Stomach (tissue), 8 donors: ENCODE measurements at regions not wholly inside any gene's neighbourhood (a gene's known extent, or its start where the extent isn't known, plus 50 kb on each side); places are given as distances from the start of the nearest gene placed in this dataset.
A peak's percentile ranks its signal among the peaks of the same experiment; 100 is the strongest.

ENCODE experiments used
- DNase-seq, 2 donors: peaks; one replicate each; pipeline versions ENCODE4 v3.0.0 to v3.0.0-alpha.2; 2013 to 2019
- H3K27ac ChIP-seq, 5 donors: fragments of 200-600 bp in 4 of 5; sonication (generic) in 4 of 5; one replicate each; pipeline ENCODE4 v1.5.1; 2013 to 2019; ENCODE audit warnings: mild to moderate bottlenecking in 1 of 5, moderate library complexity in 1 of 5
- H3K27me3 ChIP-seq, 3 donors: fragments of 200-600 bp; sonication (generic); one replicate each; pipeline ENCODE4 v1.5.1; 2017 to 2019; ENCODE audit warnings: mixed run types in 1 of 3
- H3K36me3 ChIP-seq, 4 donors: fragments of 200-600 bp; sonication (generic); 1 replicate in 3 of 4; 2 replicates in 1 of 4; pipeline ENCODE4 v1.5.1; 2016 to 2019
- H3K4me1 ChIP-seq, 4 donors: fragments of 200-600 bp; sonication (generic); one replicate each; pipeline ENCODE4 v1.5.1; 2016 to 2019
- H3K4me3 ChIP-seq, 4 donors: fragments of 200-600 bp; sonication (generic) in 3 of 4; one replicate each; pipeline ENCODE4 v1.5.1; 2016 to 2019; ENCODE audit warnings: mild to moderate bottlenecking in 1 of 4
- H3K9me3 ChIP-seq, 4 donors: fragments of 200-600 bp; sonication (generic); one replicate each; pipeline ENCODE4 v1.5.1; 2016 to 2019
- EP300 ChIP-seq: sonication (generic); formaldehyde crosslinking; IDR thresholded peaks from one replicate; pipeline ENCODE4 v1.6.1; 2017; ENCODE audit warnings: antibody characterized with exemption
- POLR2A ChIP-seq, 4 donors: fragments of 450-650 bp; IDR thresholded peaks; one replicate each; pipeline ENCODE4 v1.6.1; 2016; ENCODE audit warnings: antibody characterized with exemption in 4 of 4, control low read depth in 2 of 4, mild to moderate bottlenecking in 1 of 4, moderate library complexity in 1 of 4
- POLR2AphosphoS5 ChIP-seq, 3 donors: sonication (generic); formaldehyde crosslinking; IDR thresholded peaks; one replicate each; pipeline ENCODE4 v1.6.1; 2016; ENCODE audit warnings: antibody characterized with exemption in 3 of 3
- WGBS, 5 donors: extraction: QIAGEN DNeasy Blood & Tissue Kit in 3 of 5; methylation state at CpG; one replicate each; pipeline versions ENCODE4 v1.1.5 to v1.1.7; 2013 to 2018; 5-methylcytosine and 5-hydroxymethylcytosine counted together
- intact Hi-C: fragments of 100-400 bp; cut with DNase I; formaldehyde crosslinking; loops from one replicate; pipeline ENCODE4 v1.15.1; 2023; ENCODE audit warnings: low total_unique reads
- TF ChIP-seq, protein P1 (sequence below), 7 experiments: fragments of 450-650 bp in 4 of 7; fragments of 200-600 bp in 3 of 7; sonication (generic) in 3 of 7; IDR thresholded peaks; one replicate each; pipeline ENCODE4 v1.5.1; 2016 to 2019; ENCODE audit warnings: antibody characterized with exemption in 7 of 7, control low read depth in 2 of 7, mild to moderate bottlenecking in 1 of 7
- donor health status: healthy with polysubstance abuse.
- donor health status: Bipolar disorder and iron deficiency.
- donor health status: healthy.

DNA sequence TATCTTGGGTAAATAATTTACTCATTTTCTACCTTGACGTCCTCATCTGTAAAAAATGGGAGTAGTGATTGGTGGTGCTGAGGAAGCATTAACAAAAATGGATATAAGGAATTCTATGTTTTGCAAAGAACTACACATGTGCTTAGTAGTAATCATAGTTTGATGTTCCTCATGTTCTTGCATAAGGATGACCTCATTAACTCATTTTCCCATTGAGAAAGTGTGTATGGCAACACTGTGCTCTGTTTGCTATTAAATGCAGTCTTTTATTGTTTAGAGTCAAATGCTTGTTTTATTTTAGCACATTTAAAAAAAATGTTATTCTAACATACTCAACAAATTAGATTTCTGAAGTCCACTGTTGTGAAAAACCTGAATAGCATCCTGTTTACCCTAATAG is 211.2 kb upstream of the RSPO3 start:
- intact Hi-C loops, result no loop called here
- Histone ChIP-seq H3K27me3 (no peaks in the 10 kb centered on the region), H3K4me3 (no peak overlapping the region), H3K36me3 (no peaks in the 10 kb centered on the region), H3K4me1 (no peaks in the 10 kb centered on the region), H3K9me3 (no peaks in the 10 kb centered on the region), H3K27ac (no peak overlapping the region)
- no peak for DNase-seq
- TF ChIP-seq, protein P1, sequence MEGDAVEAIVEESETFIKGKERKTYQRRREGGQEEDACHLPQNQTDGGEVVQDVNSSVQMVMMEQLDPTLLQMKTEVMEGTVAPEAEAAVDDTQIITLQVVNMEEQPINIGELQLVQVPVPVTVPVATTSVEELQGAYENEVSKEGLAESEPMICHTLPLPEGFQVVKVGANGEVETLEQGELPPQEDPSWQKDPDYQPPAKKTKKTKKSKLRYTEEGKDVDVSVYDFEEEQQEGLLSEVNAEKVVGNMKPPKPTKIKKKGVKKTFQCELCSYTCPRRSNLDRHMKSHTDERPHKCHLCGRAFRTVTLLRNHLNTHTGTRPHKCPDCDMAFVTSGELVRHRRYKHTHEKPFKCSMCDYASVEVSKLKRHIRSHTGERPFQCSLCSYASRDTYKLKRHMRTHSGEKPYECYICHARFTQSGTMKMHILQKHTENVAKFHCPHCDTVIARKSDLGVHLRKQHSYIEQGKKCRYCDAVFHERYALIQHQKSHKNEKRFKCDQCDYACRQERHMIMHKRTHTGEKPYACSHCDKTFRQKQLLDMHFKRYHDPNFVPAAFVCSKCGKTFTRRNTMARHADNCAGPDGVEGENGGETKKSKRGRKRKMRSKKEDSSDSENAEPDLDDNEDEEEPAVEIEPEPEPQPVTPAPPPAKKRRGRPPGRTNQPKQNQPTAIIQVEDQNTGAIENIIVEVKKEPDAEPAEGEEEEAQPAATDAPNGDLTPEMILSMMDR (IDR thresholded peaks at IDR 0.05), result no peak
- TF ChIP-seq EP300 (no peak), POLR2A (IDR thresholded peaks at IDR 0.05) (no peak), POLR2AphosphoS5 (IDR thresholded peaks at IDR 0.05) (no peak)
- WGBS, 5 donors, result 24 to 48% (median 41%) methylated on average over 1 of the region's 1 CpG

DNA sequence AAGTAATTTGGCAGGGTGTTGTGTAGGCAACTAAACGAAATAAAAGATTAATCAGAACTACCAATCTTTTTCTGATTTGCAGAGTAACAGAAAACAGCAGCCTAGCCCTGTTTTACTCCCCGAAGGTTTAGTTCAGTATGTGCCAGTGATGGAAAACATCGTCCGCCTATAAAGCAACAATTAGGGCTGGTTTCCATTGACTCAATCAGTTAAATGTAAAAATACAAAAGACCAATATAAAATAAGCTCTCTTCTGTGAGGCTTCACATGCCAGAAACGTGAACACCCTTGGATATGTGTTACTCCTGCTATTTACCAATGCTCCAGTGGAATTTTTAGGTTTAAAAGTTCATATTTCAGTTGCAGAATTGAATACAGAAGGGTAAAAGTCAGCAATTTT is 210.5 kb upstream of the RSPO3 start:
- Histone ChIP-seq H3K4me1 (no peaks in the 10 kb centered on the region), H3K27ac (no peak overlapping the region), H3K27me3 (no peaks in the 10 kb centered on the region), H3K4me3 (no peak overlapping the region), H3K9me3 (no peaks in the 10 kb centered on the region), H3K36me3 (no peaks in the 10 kb centered on the region)
- TF ChIP-seq POLR2A (IDR thresholded peaks at IDR 0.05), result no peak
- TF ChIP-seq POLR2AphosphoS5 (IDR thresholded peaks at IDR 0.05), result no peak
- TF ChIP-seq, protein P1 (IDR thresholded peaks at IDR 0.05), result no peak
- TF ChIP-seq EP300, result no peak
- intact Hi-C loops, result no loop called here
- 63 to 75% (median 69%) methylated on average over 5 of the region's 5 CpGs for WGBS, 5 donors
- peak in 1 of 2 donors; percentile 7 for DNase-seq

DNA sequence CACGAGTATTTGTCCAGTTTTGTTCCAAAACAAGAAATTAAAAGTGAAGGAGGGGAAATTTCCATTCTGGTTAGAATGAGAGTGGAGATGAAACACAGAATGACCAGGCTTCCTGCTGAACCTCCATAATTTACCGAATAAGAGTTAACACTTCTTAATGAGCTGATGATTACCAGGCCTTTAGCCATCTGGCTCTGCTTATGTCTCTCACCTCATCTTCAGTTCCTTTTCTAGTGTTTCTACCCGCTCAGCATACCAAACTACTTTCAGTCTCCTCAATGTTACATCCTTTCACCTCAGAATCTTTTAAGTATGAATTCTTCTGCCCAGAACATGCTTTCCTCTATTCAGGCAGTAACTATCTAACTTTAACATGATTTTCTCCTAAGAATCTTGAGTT is 209.0 kb upstream of the RSPO3 start:
- Histone ChIP-seq H3K27ac (no peak overlapping the region), H3K9me3 (no peaks in the 10 kb centered on the region), H3K36me3 (no peaks in the 10 kb centered on the region), H3K4me3 (no peak overlapping the region), H3K27me3 (no peaks in the 10 kb centered on the region), H3K4me1 (no peaks in the 10 kb centered on the region)
- 54 to 72% (median 63%) methylated on average over 3 of the region's 3 CpGs for WGBS, 5 donors
- no peak for DNase-seq
- intact Hi-C loops, result no loop called here
- no peak for TF ChIP-seq POLR2AphosphoS5 (IDR thresholded peaks at IDR 0.05)
- TF ChIP-seq EP300, result no peak
- no peak for TF ChIP-seq POLR2A (IDR thresholded peaks at IDR 0.05)
- TF ChIP-seq, protein P1 (IDR thresholded peaks at IDR 0.05), result no peak

DNA sequence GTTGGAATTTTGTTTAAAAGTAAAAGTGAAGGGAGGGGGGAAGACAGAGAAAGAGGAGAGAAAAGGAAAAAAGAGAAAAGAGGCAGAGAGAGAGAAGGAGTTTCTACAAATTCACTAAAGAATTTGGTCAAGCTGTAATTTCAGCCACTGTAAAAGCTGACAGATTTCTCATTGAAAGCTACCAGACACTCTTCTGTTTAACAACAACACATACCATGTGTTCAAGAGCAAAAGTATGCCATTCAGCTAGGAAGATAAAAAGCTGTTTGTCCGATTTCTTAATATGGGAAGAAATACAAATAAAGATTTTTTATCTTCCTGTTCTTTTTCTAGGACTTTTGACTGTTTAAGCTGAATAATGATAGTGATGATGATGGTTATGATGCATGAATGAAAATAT is 204.8 kb upstream of the RSPO3 start:
- H3K4me3 ChIP-seq, result no peak overlapping the region
- no peak overlapping the region for H3K27ac ChIP-seq
- H3K4me1 ChIP-seq, result no peaks in the 10 kb centered on the region
- whole genome bisulfite sequencing, 5 donors, result 29 to 48% (median 46%) methylated on average over 1 of the region's 1 CpG
- DNase-seq, result no peak
- no peaks in the 10 kb centered on the region for H3K36me3 ChIP-seq
- TF ChIP-seq POLR2AphosphoS5 (IDR thresholded peaks at IDR 0.05) (no peak), POLR2A (IDR thresholded peaks at IDR 0.05) (no peak), EP300 (no peak)
- TF ChIP-seq, protein P1 (IDR thresholded peaks at IDR 0.05), result no peak
- no peaks in the 10 kb centered on the region for H3K27me3 ChIP-seq
- intact Hi-C loops, result no loop called here
- H3K9me3 ChIP-seq, result no peaks in the 10 kb centered on the region
